ENCODE measurements at regions not wholly inside any gene's neighbourhood (a gene's known extent, or its start where the extent isn't known, plus 50 kb on each side); places are given as distances from the start of the nearest gene placed in this dataset.

DNA sequence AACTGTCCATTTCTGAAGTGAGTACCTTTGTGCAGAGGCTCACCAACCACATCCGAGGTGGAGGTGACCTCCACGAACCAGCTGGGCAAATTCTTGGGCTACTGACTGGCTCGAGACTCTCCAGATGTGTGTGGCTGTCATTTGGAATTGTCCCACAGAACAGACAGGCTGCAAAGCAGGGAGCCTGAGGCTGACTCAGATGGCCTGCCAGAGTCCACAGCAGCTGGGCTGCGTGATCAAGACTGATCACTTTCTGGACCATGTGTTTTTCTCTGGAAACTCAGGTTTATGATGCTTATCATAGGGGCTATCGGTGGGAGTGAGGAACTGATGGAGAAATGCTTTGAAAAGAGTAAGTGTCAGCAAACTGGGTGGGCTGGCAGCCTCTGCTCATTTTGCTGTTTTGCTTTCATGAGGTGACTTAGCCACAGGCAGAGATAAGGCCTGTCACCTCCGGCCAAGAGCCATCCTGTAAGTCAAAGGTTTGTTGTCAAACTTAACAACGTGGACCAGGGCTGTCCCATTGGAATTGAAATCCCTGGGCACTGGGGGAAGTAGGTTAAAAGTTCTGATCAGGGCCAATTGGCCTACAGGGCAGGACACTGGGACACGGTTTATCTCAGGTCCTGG, 120.4 kb downstream of the LIPG start:
- TF ChIP-seq, protein P1, sequence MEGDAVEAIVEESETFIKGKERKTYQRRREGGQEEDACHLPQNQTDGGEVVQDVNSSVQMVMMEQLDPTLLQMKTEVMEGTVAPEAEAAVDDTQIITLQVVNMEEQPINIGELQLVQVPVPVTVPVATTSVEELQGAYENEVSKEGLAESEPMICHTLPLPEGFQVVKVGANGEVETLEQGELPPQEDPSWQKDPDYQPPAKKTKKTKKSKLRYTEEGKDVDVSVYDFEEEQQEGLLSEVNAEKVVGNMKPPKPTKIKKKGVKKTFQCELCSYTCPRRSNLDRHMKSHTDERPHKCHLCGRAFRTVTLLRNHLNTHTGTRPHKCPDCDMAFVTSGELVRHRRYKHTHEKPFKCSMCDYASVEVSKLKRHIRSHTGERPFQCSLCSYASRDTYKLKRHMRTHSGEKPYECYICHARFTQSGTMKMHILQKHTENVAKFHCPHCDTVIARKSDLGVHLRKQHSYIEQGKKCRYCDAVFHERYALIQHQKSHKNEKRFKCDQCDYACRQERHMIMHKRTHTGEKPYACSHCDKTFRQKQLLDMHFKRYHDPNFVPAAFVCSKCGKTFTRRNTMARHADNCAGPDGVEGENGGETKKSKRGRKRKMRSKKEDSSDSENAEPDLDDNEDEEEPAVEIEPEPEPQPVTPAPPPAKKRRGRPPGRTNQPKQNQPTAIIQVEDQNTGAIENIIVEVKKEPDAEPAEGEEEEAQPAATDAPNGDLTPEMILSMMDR (IDR thresholded peaks at IDR 0.05; ENCODE audit: insufficient read depth, missing control alignments), result no peak
- FAIRE-seq (no peak), DNase-seq (ENCODE audit: insufficient read length, low spot score) (no peak)

DNA sequence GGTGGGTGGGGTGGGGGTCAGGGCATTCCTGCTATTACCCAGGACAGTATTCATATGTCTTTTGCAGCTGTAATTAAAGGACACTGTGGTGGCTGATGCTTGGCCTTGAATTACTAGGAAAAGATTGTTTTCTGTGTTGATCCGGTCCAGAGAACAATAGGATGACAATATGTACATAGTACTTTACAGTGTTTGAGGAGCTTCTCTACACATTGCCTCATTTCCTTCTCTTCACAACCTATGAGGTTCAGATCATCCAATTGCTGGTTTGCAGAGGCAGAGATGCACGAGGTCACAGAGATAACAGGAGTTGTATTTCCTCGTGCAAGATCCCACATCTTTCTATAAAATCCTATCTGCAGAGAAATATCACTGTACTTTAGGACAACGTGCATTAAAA, 119.5 kb downstream of the LIPG start:
- TF ChIP-seq, protein P1 (IDR thresholded peaks at IDR 0.05; ENCODE audit: insufficient read depth, missing control alignments), result no peak
- FAIRE-seq, result no peak

DNA sequence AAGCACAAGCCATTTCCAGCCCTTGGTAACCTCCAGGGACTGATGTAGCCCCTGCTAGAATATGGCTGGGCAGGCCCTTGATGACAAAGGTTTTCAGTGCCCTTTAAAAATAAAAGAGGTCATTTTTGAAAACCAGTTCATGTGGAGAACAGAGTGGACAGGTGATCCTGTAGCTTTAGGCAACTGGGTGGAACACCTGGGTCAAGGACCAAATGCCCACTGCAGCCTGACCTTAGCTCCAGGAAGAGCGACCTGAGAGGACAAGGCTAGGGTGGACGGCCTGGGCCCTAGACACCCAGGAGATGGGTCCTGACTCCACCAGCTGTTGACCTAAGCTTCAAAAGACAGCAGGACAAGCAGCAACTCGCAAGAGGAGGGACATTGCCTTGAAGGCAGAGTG, 116.6 kb downstream of the LIPG start:
- no peak for FAIRE-seq
- TF ChIP-seq, protein P1 (IDR thresholded peaks at IDR 0.05; ENCODE audit: insufficient read depth, missing control alignments), result no peak
- DNase-seq (ENCODE audit: insufficient read length, low spot score), result no peak

More for the DNA sequence above, 119.5 kb downstream of the LIPG start:
- DNase-seq (ENCODE audit: insufficient read length, low spot score), result no peak

- DNase-seq (ENCODE audit: insufficient read length, low spot score) (no peak), FAIRE-seq (no peak)
- TF ChIP-seq, protein P1 (IDR thresholded peaks at IDR 0.05; ENCODE audit: insufficient read depth, missing control alignments), result no peak
Observed at GRCh38 chr18:49677762-49678413, 116.0 kb downstream of the LIPG start.

DNA sequence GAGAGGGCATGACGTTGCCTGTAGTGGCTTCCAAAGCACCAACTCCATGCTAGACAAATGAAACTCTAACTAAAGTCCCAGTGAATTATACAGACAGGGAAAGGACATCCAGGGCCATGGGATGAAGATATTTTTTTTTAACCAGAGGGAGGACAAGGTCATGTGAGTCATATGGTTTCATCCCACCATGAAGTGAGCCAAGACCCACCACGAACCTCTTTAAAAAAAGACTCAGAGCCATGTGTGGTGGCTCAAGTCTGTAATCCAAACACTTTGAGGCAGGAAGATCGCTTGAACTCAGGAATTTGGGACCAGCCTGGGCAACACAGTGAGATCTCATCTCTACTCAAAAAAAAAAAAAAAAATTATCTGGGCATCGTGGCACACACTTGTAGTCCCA, 115.2 kb downstream of the LIPG start:
- no peak for FAIRE-seq
- TF ChIP-seq, protein P1 (IDR thresholded peaks at IDR 0.05; ENCODE audit: insufficient read depth, missing control alignments), result no peak

DNA sequence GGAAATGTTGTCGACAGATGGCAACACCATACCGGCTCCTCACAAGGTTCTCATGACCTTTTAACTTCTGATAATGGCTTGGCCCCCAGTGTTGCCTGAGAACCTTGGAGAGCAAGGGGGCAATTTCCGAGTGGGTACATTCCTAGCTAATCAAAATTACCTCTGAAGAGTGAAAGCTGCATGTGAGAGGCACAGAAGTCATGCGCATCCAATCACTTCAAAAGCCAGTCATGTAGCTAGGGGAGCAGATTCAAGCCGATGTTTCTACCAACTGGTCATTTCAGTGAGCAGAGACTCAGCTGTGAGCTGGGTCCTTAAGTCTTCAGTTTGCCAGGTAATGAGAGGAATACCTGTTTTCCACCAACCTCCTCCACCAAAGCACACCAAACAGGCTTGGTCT, 111.4 kb downstream of the LIPG start:
- TF ChIP-seq, protein P1 (IDR thresholded peaks at IDR 0.05; ENCODE audit: insufficient read depth, missing control alignments), result no peak
- FAIRE-seq (no peak), DNase-seq (ENCODE audit: insufficient read length, low spot score) (no peak)

More for the DNA sequence above, 115.2 kb downstream of the LIPG start:
- DNase-seq (ENCODE audit: insufficient read length, low spot score), result no peak

DNA sequence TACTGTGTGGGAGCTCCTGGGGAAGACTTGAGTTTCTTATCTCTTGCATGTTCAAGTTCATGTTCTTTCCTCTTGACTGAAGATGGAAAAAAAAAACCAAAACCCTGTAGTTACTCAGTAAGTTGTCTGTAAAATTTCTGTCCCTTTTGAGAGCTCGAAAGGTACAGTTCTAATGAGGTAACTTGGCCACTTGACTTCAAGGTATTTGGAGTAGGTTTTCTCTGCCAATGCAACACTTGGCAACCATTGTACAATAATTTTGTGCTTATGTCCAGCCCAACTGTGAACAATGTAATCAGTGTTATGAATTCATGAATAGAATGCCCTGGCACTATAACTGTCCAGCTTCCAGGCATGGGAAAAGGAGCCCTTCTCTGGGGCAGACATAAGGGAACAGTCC, 111.0 kb downstream of the LIPG start:
- TF ChIP-seq, protein P1 (IDR thresholded peaks at IDR 0.05; ENCODE audit: insufficient read depth, missing control alignments), result no peak
- FAIRE-seq (no peak), DNase-seq (ENCODE audit: insufficient read length, low spot score) (no peak)
